Panc1 (cell line): ENCODE measurements at regions not wholly inside any gene's neighbourhood (a gene's known extent, or its start where the extent isn't known, plus 50 kb on each side); places are given as distances from the start of the nearest gene placed in this dataset.

Source experiments
- ATAC-seq: fragments of 200-7000 bp; cut with Tn5 transposase; 2 replicates; pipeline ENCODE4 v1.9.1; 2020; ENCODE audit warnings: mild to moderate bottlenecking, moderate library complexity
- BruUV-seq: library from RNA; stranded (reverse); fragments of 400-500 nt; replicated peaks from 2 replicates; lab custom pipeline; 2021; lab: Mats Ljungman, UMichigan
- CTCF ChIA-PET: fragments of 300-600 bp; sonication (Branson Sonifier 250); formaldehyde crosslinking; loops from one replicate; lab custom pipeline; 2022; ENCODE audit warnings: antibody characterized with exemption; lab: Charles Lee
- POLR2A ChIA-PET: fragments of 300-600 bp; sonication (Branson Sonifier 250); formaldehyde crosslinking; loops from one replicate; lab custom pipeline; 2022; ENCODE audit warnings: antibody characterized with exemption; lab: Charles Lee
- DNase-seq: peaks from one replicate; pipeline ENCODE4 v3.0.0-alpha.2; 2010; ENCODE audit warnings: low read depth, low spot score
- H3K27ac ChIP-seq: 2 replicates; pipeline ENCODE4 v1.5.1; 2011; ENCODE audit warnings: mild to moderate bottlenecking, low read length, inconsistent platforms
- H3K27me3 ChIP-seq: fragments of 200-500 bp; sonication (Bioruptor generic); 2 replicates; pipeline ENCODE4 v1.6.0; 2014; ENCODE audit warnings: low read length, inconsistent platforms; ENCODE audit not compliant: control insufficient read depth, insufficient read depth
- H3K36me3 ChIP-seq: fragments of 200-500 bp; sonication (Bioruptor generic); 2 replicates; pipeline ENCODE4 v1.5.1; 2014; ENCODE audit warnings: inconsistent platforms, mild to moderate bottlenecking, low read length, moderate library complexity; ENCODE audit not compliant: control insufficient read depth, insufficient read depth
- H3K4me1 ChIP-seq: 2 replicates; pipeline ENCODE4 v1.5.1; 2011; ENCODE audit warnings: inconsistent platforms, mild to moderate bottlenecking, low read length, moderate library complexity; ENCODE audit not compliant: control insufficient read depth, insufficient read depth
- H3K4me3 ChIP-seq, 2 experiments: 2 replicates each; pipeline ENCODE4 v1.5.1; 2011 to 2012; ENCODE audit warnings: low read depth in 2 of 2, low read length in 2 of 2, mild to moderate bottlenecking in 2 of 2, inconsistent platforms in 1 of 2, moderate library complexity in 1 of 2
- H3K9me3 ChIP-seq: fragments of 200-500 bp; sonication (Bioruptor generic); 2 replicates; pipeline ENCODE4 v1.5.1; 2014; ENCODE audit warnings: low read depth, mild to moderate bottlenecking, inconsistent platforms, low read length, moderate library complexity; ENCODE audit not compliant: control insufficient read depth, insufficient read depth
- CTCF ChIP-seq: fragments of 450-650 bp; IDR thresholded peaks from 2 replicates; pipeline ENCODE4 v1.5.1; 2017; ENCODE audit warnings: mild to moderate bottlenecking
- POLR2AphosphoS5 ChIP-seq: IDR thresholded peaks from 2 replicates; pipeline ENCODE4 v1.6.1; 2012; ENCODE audit warnings: mild to moderate bottlenecking, low read depth, low read length, moderate library complexity
- REST ChIP-seq, 2 experiments: IDR thresholded peaks; 2 replicates each; pipeline ENCODE4 v1.6.1; 2011 to 2012; ENCODE audit warnings: low read depth in 2 of 2, control low read depth in 1 of 2, low read length in 1 of 2, mild to moderate bottlenecking in 1 of 2, moderate library complexity in 1 of 2; ENCODE audit not compliant: insufficient read depth in 1 of 2
- SIN3A ChIP-seq: IDR thresholded peaks from 2 replicates; pipeline ENCODE4 v1.6.1; 2012; ENCODE audit warnings: low read depth, mild to moderate bottlenecking, low read length, moderate library complexity, borderline replicate concordance; ENCODE audit not compliant: insufficient read depth
- TCF7L2 ChIP-seq: IDR thresholded peaks from 2 replicates; pipeline ENCODE4 v1.6.1; 2011; ENCODE audit warnings: mild to moderate bottlenecking, low read depth, low read length, inconsistent platforms
- in situ Hi-C: cut with HindIII; loops from 2 replicates; pipeline ENCODE4 v1.10.0; 2016; ENCODE audit warnings: low sequenced_read_pairs, low pct_unique_long_range_greater_than_20kb
- intact Hi-C: fragments of 100-400 bp; cut with micrococcal nuclease; formaldehyde crosslinking; loops from one replicate; pipeline ENCODE4 v1.10.0; 2022; ENCODE audit not compliant: unreplicated experiment

GRCh38 chr6:155623450-155624178 lies 168.0 kb upstream of the NOX3 start:
- Histone ChIP-seq H3K4me1 (no peaks in the 10 kb centered on the region), H3K9me3 (no peaks in the 10 kb centered on the region), H3K4me3 (no peak overlapping the region), H3K36me3 (no peaks in the 10 kb centered on the region), H3K27ac (no peak overlapping the region), H3K27me3 (no peaks in the 10 kb centered on the region)
- BruUV-seq = no TSS peak
- ChIA-PET CTCF (no interaction called here), POLR2A (interaction anchor here (0.7 kb wide), 1 partner anchor 86 kb away, joined by 3 read pairs; no protein-coding TSS in a partner anchor)
- TF ChIP-seq REST (IDR thresholded peaks at IDR 0.05; ENCODE audit: insufficient read depth in 1 of 2, low read depth in 2 of 2, low read length in 1 of 2) = no peak
- TF ChIP-seq POLR2AphosphoS5 = no peak
- no peak for TF ChIP-seq TCF7L2
- no peak for TF ChIP-seq CTCF
- TF ChIP-seq SIN3A = no peak
- DNase-seq (no peak), ATAC-seq (no peak)
- intact Hi-C loops (no loop called here), in situ Hi-C loops (no loop called here)

GRCh38 chr6:155614606-155615005 lies 159.0 kb upstream of the NOX3 start:
- Histone ChIP-seq H3K9me3 (peaks cover 16% of the 10 kb centered on the region), H3K36me3 (no peaks in the 10 kb centered on the region), H3K27ac (no peak overlapping the region), H3K4me1 (no peaks in the 10 kb centered on the region), H3K4me3 (no peak overlapping the region), H3K27me3 (no peaks in the 10 kb centered on the region)
- TF ChIP-seq SIN3A = no peak
- TF ChIP-seq TCF7L2 = no peak
- TF ChIP-seq POLR2AphosphoS5 = no peak
- TF ChIP-seq CTCF = no peak
- no peak for TF ChIP-seq REST (IDR thresholded peaks at IDR 0.05; ENCODE audit: insufficient read depth in 1 of 2, low read depth in 2 of 2, low read length in 1 of 2)
- ATAC-seq (no peak), DNase-seq (no peak)
- ChIA-PET CTCF (no interaction called here), POLR2A (no interaction called here)
- intact Hi-C loops (no loop called here), in situ Hi-C loops (no loop called here)
- BruUV-seq = no TSS peak
